SU-DHL-6 (cell line): ENCODE measurements at regions not wholly inside any gene's neighbourhood (a gene's known extent, or its start where the extent isn't known, plus 50 kb on each side); places are given as distances from the start of the nearest gene placed in this dataset.

Experiments
- H2AFZ ChIP-seq: fragments of 200-600 bp; sonication (generic); 2 replicates; pipeline ENCODE4 v1.6.1; 2014; ENCODE audit warnings: low read depth, mild to moderate bottlenecking, moderate library complexity, mixed read lengths, antibody characterized with exemption, low read length; ENCODE audit not compliant: severe bottlenecking
- H3F3A ChIP-seq: fragments of 200-600 bp; shearing (Covaris generic); 2 replicates; pipeline ENCODE4 v1.6.0; 2016; ENCODE audit warnings: antibody characterized with exemption, mild to moderate bottlenecking; ENCODE audit not compliant: insufficient read depth
- H3K27ac ChIP-seq: fragments of 200-600 bp; sonication (generic); 2 replicates; pipeline ENCODE4 v1.5.1; 2016; ENCODE audit warnings: low read depth, mild to moderate bottlenecking, low read length, moderate library complexity, mixed read lengths
- H3K27me3 ChIP-seq: fragments of 200-600 bp; sonication (generic), shearing (Covaris generic); 2 replicates; pipeline ENCODE4 v1.6.0; 2014; ENCODE audit warnings: mild to moderate bottlenecking, low read length
- H3K36me3 ChIP-seq: fragments of 200-600 bp; sonication (generic); 2 replicates; pipeline ENCODE4 v1.6.1; 2014; ENCODE audit warnings: mild to moderate bottlenecking, low read length, mixed read lengths
- H3K4me2 ChIP-seq: fragments of 300-600, 200-600 bp; shearing (Covaris generic), sonication (generic); 2 replicates; pipeline ENCODE4 v1.6.0; 2014; ENCODE audit warnings: low read length, low read depth, mild to moderate bottlenecking; ENCODE audit not compliant: poor library complexity, severe bottlenecking
- H3K4me3 ChIP-seq: fragments of 200-600 bp; sonication (generic); 2 replicates; pipeline ENCODE4 v1.5.1; 2014; ENCODE audit warnings: antibody characterized with exemption, low read length, mild to moderate bottlenecking, mixed read lengths; ENCODE audit not compliant: insufficient read depth, poor library complexity, severe bottlenecking
- H3K79me2 ChIP-seq: fragments of 200-600 bp; sonication (generic); 2 replicates; pipeline ENCODE4 v1.6.1; 2014; ENCODE audit warnings: mild to moderate bottlenecking, low read length, moderate library complexity; ENCODE audit not compliant: insufficient read depth
- H3K9ac ChIP-seq: fragments of 200-600 bp; sonication (generic); 2 replicates; pipeline ENCODE4 v1.7.0; 2014; ENCODE audit warnings: mild to moderate bottlenecking, low read length
- H3K9me2 ChIP-seq: fragments of 200-600 bp; sonication (generic); replicated peaks from 2 replicates; pipeline ENCODE4 v1.6.1; 2014; ENCODE audit warnings: low read length; ENCODE audit not compliant: insufficient read depth
- H3K9me3 ChIP-seq: fragments of 200-600 bp; sonication (generic); 2 replicates; pipeline ENCODE4 v1.6.1; 2014; ENCODE audit warnings: low read length, mixed read lengths; ENCODE audit not compliant: insufficient read depth
- H4K20me1 ChIP-seq: fragments of 200-600 bp; sonication (generic); 2 replicates; pipeline ENCODE4 v1.6.1; 2014; ENCODE audit warnings: low read depth, mild to moderate bottlenecking, antibody characterized with exemption, low read length, moderate library complexity, mixed read lengths
- EZH2phosphoT487 ChIP-seq: fragments of 200-600 bp; sonication (generic), shearing (Covaris generic); conservative IDR thresholded peaks from 2 replicates; pipeline ENCODE4 v1.6.1; 2018; ENCODE audit warnings: mild to moderate bottlenecking, antibody characterized with exemption, low read length, moderate library complexity, mixed read lengths
- TF ChIP-seq, protein P1 (sequence below): fragments of 200-600 bp; sonication (generic); IDR thresholded peaks from one replicate; pipeline ENCODE4 v1.5.1; 2017; ENCODE audit warnings: antibody characterized with exemption, mild to moderate bottlenecking, low read length, moderate library complexity; ENCODE audit not compliant: insufficient read depth, poor library complexity, severe bottlenecking

DNA sequence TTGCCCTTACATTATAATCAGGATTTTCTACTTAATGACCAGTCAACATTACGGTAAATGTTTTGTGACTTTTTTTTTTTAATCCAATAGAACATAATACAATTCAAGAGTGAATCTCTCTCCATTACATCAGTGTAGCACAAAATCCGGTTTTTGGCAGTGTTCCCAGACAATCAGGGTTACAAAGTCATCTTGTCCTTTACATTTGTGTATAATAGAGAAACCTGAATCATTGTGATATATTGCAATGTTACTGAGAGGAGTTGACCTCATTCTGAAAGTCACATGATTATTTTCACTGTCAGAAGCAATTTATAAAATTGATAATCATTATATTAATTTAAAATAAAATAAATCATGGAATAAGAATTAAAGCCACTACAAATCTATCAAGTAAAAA is 1346.0 kb upstream of the SPRY2 start:
- Histone ChIP-seq H3F3A (no peaks in the 10 kb centered on the region), H4K20me1 (no peaks in the 10 kb centered on the region), H3K4me2 (no peak overlapping the region), H3K79me2 (no peaks in the 10 kb centered on the region), H3K27me3 (no peaks in the 10 kb centered on the region), H2AFZ (no peak overlapping the region), H3K36me3 (no peaks in the 10 kb centered on the region), H3K9me3 (no peaks in the 10 kb centered on the region), H3K27ac (no peak overlapping the region), H3K9ac (no peak overlapping the region), H3K4me3 (no peak overlapping the region), H3K9me2 (no peaks in the 10 kb centered on the region)
- TF ChIP-seq, protein P1, sequence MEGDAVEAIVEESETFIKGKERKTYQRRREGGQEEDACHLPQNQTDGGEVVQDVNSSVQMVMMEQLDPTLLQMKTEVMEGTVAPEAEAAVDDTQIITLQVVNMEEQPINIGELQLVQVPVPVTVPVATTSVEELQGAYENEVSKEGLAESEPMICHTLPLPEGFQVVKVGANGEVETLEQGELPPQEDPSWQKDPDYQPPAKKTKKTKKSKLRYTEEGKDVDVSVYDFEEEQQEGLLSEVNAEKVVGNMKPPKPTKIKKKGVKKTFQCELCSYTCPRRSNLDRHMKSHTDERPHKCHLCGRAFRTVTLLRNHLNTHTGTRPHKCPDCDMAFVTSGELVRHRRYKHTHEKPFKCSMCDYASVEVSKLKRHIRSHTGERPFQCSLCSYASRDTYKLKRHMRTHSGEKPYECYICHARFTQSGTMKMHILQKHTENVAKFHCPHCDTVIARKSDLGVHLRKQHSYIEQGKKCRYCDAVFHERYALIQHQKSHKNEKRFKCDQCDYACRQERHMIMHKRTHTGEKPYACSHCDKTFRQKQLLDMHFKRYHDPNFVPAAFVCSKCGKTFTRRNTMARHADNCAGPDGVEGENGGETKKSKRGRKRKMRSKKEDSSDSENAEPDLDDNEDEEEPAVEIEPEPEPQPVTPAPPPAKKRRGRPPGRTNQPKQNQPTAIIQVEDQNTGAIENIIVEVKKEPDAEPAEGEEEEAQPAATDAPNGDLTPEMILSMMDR = no peak
- no peak for TF ChIP-seq EZH2phosphoT487

DNA sequence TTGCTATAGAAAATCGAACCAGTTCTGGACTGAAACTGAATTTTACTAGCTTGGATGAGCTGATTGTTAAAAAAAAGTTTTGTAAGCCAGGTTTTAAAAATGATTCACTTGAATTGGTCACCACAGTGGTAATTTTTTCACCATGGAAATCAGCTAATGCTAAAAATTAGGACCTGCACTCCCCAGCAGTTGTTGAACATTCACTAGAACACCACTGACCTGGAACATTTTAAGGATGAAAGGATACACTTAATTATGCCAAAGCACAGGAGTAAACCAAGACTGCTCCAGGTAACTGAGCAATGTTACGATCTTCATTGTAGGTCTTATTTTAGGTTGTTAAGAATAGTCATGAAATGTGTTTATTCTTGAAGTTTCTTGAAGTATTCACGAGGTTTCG is 1342.6 kb upstream of the SPRY2 start:
- no peaks in the 10 kb centered on the region for H3K36me3 ChIP-seq

DNA sequence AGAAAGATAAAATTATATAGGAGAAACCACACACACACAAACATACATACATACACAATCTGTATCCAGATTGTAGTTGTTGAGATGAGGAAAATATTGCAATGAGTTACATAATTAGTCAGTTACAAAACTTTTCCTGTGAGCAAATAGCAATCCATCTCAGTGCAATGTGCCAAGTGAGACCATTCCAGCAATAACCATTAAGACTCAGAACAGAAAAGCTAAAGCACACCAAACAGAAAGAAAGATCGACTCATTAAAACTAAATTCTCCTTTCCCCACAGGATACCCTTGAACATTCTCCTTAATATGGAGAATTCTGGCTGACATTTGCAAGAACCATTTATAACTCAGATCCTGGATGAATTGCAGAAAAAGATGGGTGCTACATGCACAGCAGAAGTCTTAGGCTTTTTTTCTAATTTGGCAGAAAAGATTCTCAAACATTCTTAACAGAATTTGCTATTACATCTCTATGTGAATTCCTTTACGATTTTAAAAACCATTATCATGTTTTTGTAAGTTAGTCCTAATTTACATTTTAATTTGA is 1341.2 kb upstream of the SPRY2 start:
- no peak overlapping the region for H3K9ac ChIP-seq
- no peak overlapping the region for H3K27ac ChIP-seq
- no peaks in the 10 kb centered on the region; the same call in 1 of the 2 replicates for H3K9me3 ChIP-seq

More for the DNA sequence above, 1342.6 kb upstream of the SPRY2 start:
- H3K27me3 ChIP-seq = no peaks in the 10 kb centered on the region
- H2AFZ ChIP-seq = no peak overlapping the region
- H4K20me1 ChIP-seq = no peaks in the 10 kb centered on the region
- H3K9ac ChIP-seq = no peak overlapping the region
- TF ChIP-seq EZH2phosphoT487 = no peak
- TF ChIP-seq, protein P1 = no peak
- no peak overlapping the region for H3K4me2 ChIP-seq
- H3K79me2 ChIP-seq = no peaks in the 10 kb centered on the region
- H3K4me3 ChIP-seq = no peak overlapping the region
- no peaks in the 10 kb centered on the region for H3F3A ChIP-seq
- no peaks in the 10 kb centered on the region for H3K9me3 ChIP-seq
- H3K27ac ChIP-seq = no peak overlapping the region
- H3K9me2 ChIP-seq = no peaks in the 10 kb centered on the region

More for the DNA sequence above, 1341.2 kb upstream of the SPRY2 start:
- H3K9me2 ChIP-seq = no peaks in the 10 kb centered on the region
- TF ChIP-seq, protein P1 = no peak
- no peak for TF ChIP-seq EZH2phosphoT487
- no peaks in the 10 kb centered on the region for H3F3A ChIP-seq
- no peaks in the 10 kb centered on the region for H3K27me3 ChIP-seq
- no peaks in the 10 kb centered on the region for H3K36me3 ChIP-seq
- H4K20me1 ChIP-seq = no peaks in the 10 kb centered on the region
- no peak overlapping the region for H2AFZ ChIP-seq
- no peak overlapping the region for H3K4me2 ChIP-seq
- no peaks in the 10 kb centered on the region for H3K79me2 ChIP-seq
- H3K4me3 ChIP-seq = no peak overlapping the region
